Brain pericyte (primary cell): ENCODE measurements at regions not wholly inside any gene's neighbourhood (a gene's known extent, or its start where the extent isn't known, plus 50 kb on each side); places are given as distances from the start of the nearest gene placed in this dataset.

Source experiments
- DNase-seq: peaks from one replicate; pipeline ENCODE4 v3.0.0-alpha.2; 2012; ENCODE audit warnings: low read depth, low spot score

- DNase-seq = no peak
Observed at GRCh38 chr2:204108781-204109295, 172.3 kb downstream of the ICOS start.

- DNase-seq = no peak
Observed at GRCh38 chr2:204109681-204110080, 173.1 kb downstream of the ICOS start.

GRCh38 chr2:204110338-204110741 is 173.8 kb downstream of the ICOS start:
- no peak for DNase-seq

- no peak for DNase-seq
Observed at GRCh38 chr2:204110751-204111516, 174.4 kb downstream of the ICOS start.

- no peak for DNase-seq
Observed at GRCh38 chr2:204112084-204112770, 175.7 kb downstream of the ICOS start.

GRCh38 chr2:204114295-204115136 is 178.0 kb downstream of the ICOS start:
- DNase-seq = no peak

GRCh38 chr2:204115137-204116056 is 178.8 kb downstream of the ICOS start:
- no peak for DNase-seq

- DNase-seq = no peak
Observed at GRCh38 chr2:204116159-204116792, 179.7 kb downstream of the ICOS start.

- DNase-seq = no peak
Observed at GRCh38 chr2:204122425-204122824, 185.9 kb downstream of the ICOS start.

- DNase-seq = no peak
Observed at GRCh38 chr2:204124140-204124750, 187.7 kb downstream of the ICOS start.

- DNase-seq = no peak
Observed at GRCh38 chr2:204126705-204127104, 190.1 kb downstream of the ICOS start.

- no peak for DNase-seq
Observed at GRCh38 chr2:204127238-204127637, 190.7 kb downstream of the ICOS start.

GRCh38 chr2:204129591-204130294 is 193.2 kb downstream of the ICOS start:
- DNase-seq = no peak

GRCh38 chr2:204131621-204132020 is 195.1 kb downstream of the ICOS start:
- no peak for DNase-seq

GRCh38 chr2:204133476-204133875 is 196.9 kb downstream of the ICOS start:
- DNase-seq = no peak

GRCh38 chr2:204134421-204134820 is 197.9 kb downstream of the ICOS start:
- DNase-seq = no peak

- no peak for DNase-seq
Observed at GRCh38 chr2:204135752-204136151, 199.2 kb downstream of the ICOS start.

- no peak for DNase-seq
Observed at GRCh38 chr2:204138206-204138605, 201.6 kb downstream of the ICOS start.

GRCh38 chr2:204140246-204140645 is 203.7 kb downstream of the ICOS start:
- DNase-seq = no peak
